Common myeloid progenitor, CD34-positive (primary cell): ENCODE measurements at regions not wholly inside any gene's neighbourhood (a gene's known extent, or its start where the extent isn't known, plus 50 kb on each side); places are given as distances from the start of the nearest gene placed in this dataset.

ENCODE experiments used
- CTCF ChIA-PET: fragments of 350-600 bp; sonication (Branson Sonifier 250); formaldehyde crosslinking; loops from one replicate; lab custom pipeline; 2021; ENCODE audit warnings: antibody characterized with exemption; lab: Charles Lee
- POLR2A ChIA-PET: fragments of 350-600 bp; sonication (Branson Sonifier 250); formaldehyde crosslinking; loops from one replicate; lab custom pipeline; 2021; ENCODE audit warnings: antibody characterized with exemption; lab: Charles Lee
- DNase-seq, 3 donors: peaks; one replicate each; pipeline versions ENCODE4 v3.0.0 to v3.0.0-alpha.2; 2013
- H3K27ac ChIP-seq, 2 experiments: 1 replicate in 1 of 2; 2 replicates in 1 of 2; pipeline ENCODE4 v1.7.0; 2013; ENCODE audit warnings: inconsistent platforms in 2 of 2, low read length in 2 of 2, mild to moderate bottlenecking in 2 of 2, low read depth in 1 of 2, moderate library complexity in 1 of 2; ENCODE audit not compliant: severe bottlenecking in 2 of 2, insufficient read depth in 1 of 2, poor library complexity in 1 of 2
- H3K27me3 ChIP-seq, 5 experiments: replicated peaks in 2 of 5; 1 replicate in 3 of 5; 2 replicates in 2 of 5; pipeline versions ENCODE4 v1.6.1 to v1.7.0; 2013; ENCODE audit warnings: low read length in 4 of 5, mild to moderate bottlenecking in 2 of 5, moderate library complexity in 2 of 5, inconsistent platforms in 1 of 5; ENCODE audit not compliant: insufficient read depth in 5 of 5, control insufficient read depth in 4 of 5
- H3K36me3 ChIP-seq, 4 experiments: 1 replicate in 2 of 4; 2 replicates in 2 of 4; pipeline versions ENCODE4 v1.6.1 to v1.7.0; 2013; ENCODE audit warnings: low read length in 3 of 4, control low read depth in 1 of 4, mild to moderate bottlenecking in 1 of 4; ENCODE audit not compliant: control insufficient read depth in 4 of 4, insufficient read depth in 4 of 4
- H3K4me1 ChIP-seq, 4 experiments: 1 replicate in 3 of 4; 2 replicates in 1 of 4; pipeline versions ENCODE4 v1.6.1 to v1.7.1; 2013; ENCODE audit warnings: low read length in 3 of 4, mild to moderate bottlenecking in 3 of 4, control low read depth in 1 of 4, inconsistent platforms in 1 of 4, moderate library complexity in 1 of 4; ENCODE audit not compliant: control insufficient read depth in 4 of 4, insufficient read depth in 4 of 4; ENCODE audit errors: control extremely low read depth in 1 of 4
- H3K4me3 ChIP-seq, 7 experiments: 1 replicate in 4 of 7; 2 replicates in 3 of 7; pipeline versions ENCODE4 v1.5.1 to v1.7.0; 2013; ENCODE audit warnings: mild to moderate bottlenecking in 7 of 7, low read length in 6 of 7, moderate library complexity in 6 of 7, inconsistent platforms in 2 of 7, low read depth in 2 of 7, control low read depth in 1 of 7; ENCODE audit not compliant: insufficient read depth in 4 of 7, control insufficient read depth in 1 of 7; ENCODE audit errors: extremely low read depth in 1 of 7
- H3K9me3 ChIP-seq, 5 experiments: 1 replicate in 4 of 5; 2 replicates in 1 of 5; pipeline versions ENCODE4 v1.6.1 to v1.7.1; 2013; ENCODE audit warnings: low read length in 4 of 5, mild to moderate bottlenecking in 2 of 5, inconsistent platforms in 1 of 5, low read depth in 1 of 5, moderate library complexity in 1 of 5; ENCODE audit not compliant: control insufficient read depth in 4 of 5, insufficient read depth in 2 of 5; ENCODE audit errors: control extremely low read depth in 1 of 5
- WGBS: methylation state at CpG from one replicate; pipeline ENCODE4 v1.1.5; 2013; ENCODE audit not compliant: insufficient coverage; 5-methylcytosine and 5-hydroxymethylcytosine counted together

DNA sequence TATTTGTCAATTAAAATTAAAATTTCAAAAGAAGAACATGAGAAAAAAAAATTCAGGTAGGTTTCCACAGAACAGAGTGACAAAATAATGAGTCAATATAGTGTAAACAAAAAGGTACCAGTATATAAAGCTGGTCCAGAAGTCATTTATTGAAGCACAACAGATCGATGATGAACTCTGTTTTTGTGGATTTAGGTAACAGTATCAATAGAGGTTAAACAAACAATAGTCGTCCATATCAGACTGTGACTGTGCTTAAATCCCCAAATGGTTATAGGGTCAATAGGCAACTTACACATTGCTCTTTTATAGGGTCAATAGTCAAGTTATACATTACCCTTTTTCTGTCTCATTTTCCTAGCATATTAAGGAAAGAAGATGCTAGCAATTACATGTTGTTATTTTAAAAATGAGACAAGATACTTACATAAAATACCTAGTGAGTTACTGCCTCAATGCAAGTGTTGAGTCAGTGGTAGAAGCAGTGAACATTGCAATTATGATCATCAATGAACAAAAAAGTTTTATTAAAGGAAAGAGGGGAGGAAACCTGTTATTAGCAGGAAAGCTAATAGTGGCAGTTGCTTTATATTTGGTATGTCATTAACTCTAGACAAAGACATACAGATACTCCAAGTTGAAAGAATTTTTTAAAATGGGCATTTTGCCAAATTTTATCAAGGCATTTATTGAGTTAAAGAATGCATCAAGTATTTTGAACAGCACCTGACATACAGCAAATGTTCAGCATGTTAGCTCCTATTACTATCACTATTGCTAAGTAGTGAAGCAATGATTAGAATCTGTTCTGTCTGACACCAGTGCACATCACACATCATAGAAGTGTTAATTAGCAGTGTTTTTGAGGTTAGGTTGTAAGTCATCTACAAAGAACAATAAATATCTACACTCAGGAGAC, 102.9 kb downstream of the CCER1 start:
- no peaks in the 10 kb centered on the region for H3K4me1 ChIP-seq
- DNase-seq, result no peak
- no peaks in the 10 kb centered on the region for H3K36me3 ChIP-seq
- H3K9me3 ChIP-seq, result no peaks in the 10 kb centered on the region
- H3K27ac ChIP-seq, result no peak overlapping the region
- no peak overlapping the region for H3K4me3 ChIP-seq
- H3K27me3 ChIP-seq, result no peaks in the 10 kb centered on the region
- CTCF ChIA-PET, result no interaction called here
- 100% methylated on average over 1 of the region's 2 CpGs for WGBS
- POLR2A ChIA-PET, result no interaction called here

DNA sequence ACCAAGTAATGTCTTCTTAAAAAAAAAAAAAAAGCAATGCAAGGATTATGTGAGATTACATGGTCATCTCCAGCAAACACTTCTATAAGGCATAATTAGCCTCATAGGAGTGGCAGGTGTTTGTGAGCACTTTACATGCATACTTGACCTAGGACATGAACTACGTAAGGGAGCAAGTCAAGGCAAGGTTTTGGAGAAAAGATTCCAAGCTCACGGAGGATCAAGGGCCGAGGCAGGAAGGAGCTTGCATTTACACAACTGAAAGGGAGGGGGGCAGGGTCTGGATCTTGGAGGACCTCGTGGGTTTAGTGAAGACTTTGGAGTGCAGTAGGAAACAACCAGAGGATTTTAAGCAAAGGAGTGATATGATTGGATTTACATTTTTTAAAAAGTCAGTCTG, 112.5 kb downstream of the CCER1 start:
- H3K9me3 ChIP-seq, result no peaks in the 10 kb centered on the region
- DNase-seq, result no peak
- H3K36me3 ChIP-seq, result no peaks in the 10 kb centered on the region
- POLR2A ChIA-PET, result no interaction called here
- no peak overlapping the region for H3K4me3 ChIP-seq
- WGBS, result 91% methylated on average over 4 of the region's 4 CpGs
- H3K27me3 ChIP-seq, result no peaks in the 10 kb centered on the region
- CTCF ChIA-PET, result no interaction called here
- H3K27ac ChIP-seq, result no peak overlapping the region
- no peaks in the 10 kb centered on the region for H3K4me1 ChIP-seq

DNA sequence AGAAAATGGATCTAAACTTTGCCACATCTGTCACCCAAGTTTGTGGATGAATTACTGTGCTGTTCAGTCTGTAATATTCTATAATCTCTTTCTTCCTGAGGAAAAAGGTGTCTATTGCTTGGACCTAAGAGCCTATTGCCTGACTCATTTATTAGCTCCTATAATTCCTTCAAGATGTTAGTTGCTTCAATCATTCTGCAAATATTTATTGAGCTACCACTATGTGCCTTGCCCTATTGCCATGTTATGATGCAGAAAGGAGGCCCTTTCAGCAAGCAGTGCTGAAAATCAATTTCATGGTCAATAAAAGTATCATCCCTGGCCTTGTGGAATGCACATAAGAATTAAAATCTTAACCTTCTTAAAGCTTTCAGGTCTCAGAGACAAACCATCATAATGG, 113.6 kb downstream of the CCER1 start:
- POLR2A ChIA-PET, result no interaction called here
- CTCF ChIA-PET, result interaction anchor here (0.8 kb wide), 1 partner anchor 19 kb away, joined by 3 read pairs; no protein-coding TSS in a partner anchor

DNA sequence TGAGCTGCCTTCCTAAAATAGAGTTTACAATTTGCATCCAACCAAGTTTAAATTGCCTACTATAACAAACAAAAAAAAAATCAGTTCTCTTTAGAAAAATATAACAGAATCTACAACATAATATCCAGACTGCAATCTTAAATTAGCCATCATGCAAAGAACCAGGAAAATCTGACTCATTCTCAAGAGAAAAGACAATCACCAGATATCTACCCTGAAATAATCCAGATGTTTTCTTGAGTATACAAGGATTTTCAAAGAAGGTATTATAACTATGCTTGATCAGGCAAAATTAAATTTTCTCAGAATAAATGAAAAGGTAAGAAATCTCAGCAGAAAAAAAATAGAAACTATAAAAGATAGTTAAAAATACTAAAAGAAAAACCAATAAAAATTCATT, 115.6 kb downstream of the CCER1 start:
- Histone ChIP-seq H3K27ac (no peak overlapping the region), H3K4me3 (no peak overlapping the region), H3K27me3 (no peaks in the 10 kb centered on the region), H3K36me3 (no peaks in the 10 kb centered on the region), H3K9me3 (no peaks in the 10 kb centered on the region), H3K4me1 (no peaks in the 10 kb centered on the region)
- POLR2A ChIA-PET, result no interaction called here
- DNase-seq, result no peak
- CTCF ChIA-PET, result no interaction called here

More for the DNA sequence above, 113.6 kb downstream of the CCER1 start:
- H3K27me3 ChIP-seq, result no peaks in the 10 kb centered on the region
- DNase-seq, result no peak
- no peaks in the 10 kb centered on the region for H3K36me3 ChIP-seq
- H3K27ac ChIP-seq, result no peak overlapping the region
- H3K4me1 ChIP-seq, result no peaks in the 10 kb centered on the region
- H3K9me3 ChIP-seq, result no peaks in the 10 kb centered on the region
- H3K4me3 ChIP-seq, result no peak overlapping the region

DNA sequence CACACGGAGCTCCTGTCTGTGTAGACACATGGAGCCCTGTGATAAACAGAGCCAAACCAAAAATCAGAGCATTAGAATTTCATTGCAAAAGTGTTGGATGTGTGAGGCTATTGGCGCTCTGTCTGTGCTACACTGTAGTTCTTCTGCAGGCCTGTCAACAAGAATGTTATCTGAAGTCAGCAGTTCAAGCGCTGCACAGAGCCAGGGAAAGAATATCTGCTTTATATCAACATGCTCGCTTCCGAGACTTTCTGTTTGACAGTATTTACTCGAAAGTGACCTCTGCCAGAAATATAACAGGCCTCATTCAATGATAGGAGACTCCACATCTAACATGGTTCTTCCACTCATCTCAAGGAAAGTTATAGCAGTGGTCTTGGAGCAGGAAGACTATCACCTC, 118.3 kb downstream of the CCER1 start:
- 98% methylated on average over 6 of the region's 6 CpGs for WGBS
- POLR2A ChIA-PET, result no interaction called here
- Histone ChIP-seq H3K4me1 (no peaks in the 10 kb centered on the region), H3K36me3 (no peaks in the 10 kb centered on the region), H3K27ac (no peak overlapping the region), H3K4me3 (no peak overlapping the region), H3K27me3 (no peaks in the 10 kb centered on the region), H3K9me3 (no peaks in the 10 kb centered on the region)
- CTCF ChIA-PET, result no interaction called here
- no peak for DNase-seq

DNA sequence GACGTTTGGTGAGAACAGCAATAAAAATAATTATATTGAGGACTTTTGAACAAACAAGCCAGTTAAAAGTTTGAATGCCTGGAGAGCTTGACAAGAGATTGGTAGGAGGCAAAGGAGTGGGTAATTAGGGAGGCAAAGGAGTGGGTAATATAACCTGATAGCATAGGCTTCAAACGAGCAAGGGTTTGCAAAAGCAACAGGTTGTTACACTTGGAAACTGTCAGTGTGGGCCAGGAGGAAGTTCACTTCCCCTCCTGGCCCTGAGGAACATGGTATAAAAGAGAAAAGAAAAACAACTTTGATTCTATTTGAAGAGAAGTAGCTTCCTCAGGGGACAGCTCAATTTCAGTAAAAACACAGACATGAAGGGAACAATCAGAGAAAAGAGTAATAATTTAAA, 121.7 kb downstream of the CCER1 start:
- H3K27ac ChIP-seq, result no peak overlapping the region
- CTCF ChIA-PET, result interaction anchor here (1.5 kb wide), 1 partner anchor 9 kb away, joined by 4 read pairs; no protein-coding TSS in a partner anchor
- DNase-seq, result no peak
- no peaks in the 10 kb centered on the region for H3K36me3 ChIP-seq
- H3K4me1 ChIP-seq, result no peaks in the 10 kb centered on the region
- no peaks in the 10 kb centered on the region for H3K9me3 ChIP-seq
- WGBS, result 25% methylated on average over 2 of the region's 2 CpGs
- H3K4me3 ChIP-seq, result no peak overlapping the region
- POLR2A ChIA-PET, result no interaction called here
- H3K27me3 ChIP-seq, result no peaks in the 10 kb centered on the region

DNA sequence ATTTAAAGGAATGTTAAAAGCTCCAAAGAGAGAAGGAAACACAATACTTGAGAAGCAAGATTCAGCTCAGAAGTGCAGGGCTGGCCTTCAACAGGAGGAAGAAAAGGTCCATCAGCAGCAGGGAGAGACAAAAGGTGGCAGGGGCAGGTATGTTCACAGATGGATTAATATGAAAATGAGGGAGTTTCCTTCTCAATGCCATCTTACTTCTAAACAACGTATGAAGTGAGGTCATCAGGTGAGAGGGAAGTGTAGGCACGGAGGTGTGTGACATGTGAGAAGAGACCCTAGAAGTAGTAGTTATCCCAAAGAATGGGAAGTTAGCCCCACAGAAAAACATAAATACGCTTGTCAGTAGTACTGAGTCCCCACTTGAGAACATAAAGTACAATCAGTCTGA, 122.5 kb downstream of the CCER1 start:
- no peaks in the 10 kb centered on the region for H3K27me3 ChIP-seq
- H3K4me1 ChIP-seq, result no peaks in the 10 kb centered on the region
- ChIA-PET POLR2A (no interaction called here), CTCF (interaction anchor here (1.5 kb wide), 1 partner anchor 8 kb away, joined by 4 read pairs; no protein-coding TSS in a partner anchor)
- no peak overlapping the region for H3K4me3 ChIP-seq
- 100% methylated on average over 2 of the region's 3 CpGs for WGBS
- DNase-seq, result no peak
- no peak overlapping the region for H3K27ac ChIP-seq
- H3K9me3 ChIP-seq, result no peaks in the 10 kb centered on the region
- no peaks in the 10 kb centered on the region for H3K36me3 ChIP-seq
